Karpas-422 (cell line): ENCODE measurements at regions not wholly inside any gene's neighbourhood (a gene's known extent, or its start where the extent isn't known, plus 50 kb on each side); places are given as distances from the start of the nearest gene placed in this dataset.

Experiments
- DNase-seq: peaks from one replicate; pipeline ENCODE4 v3.0.0-alpha.2; 2015
- H2AFZ ChIP-seq: fragments of 200-600 bp; sonication (generic); 2 replicates; pipeline ENCODE4 v1.6.1; 2014; ENCODE audit warnings: antibody characterized with exemption, low read length, mixed read lengths
- H3K27ac ChIP-seq: fragments of 200-600 bp; sonication (generic); 2 replicates; pipeline ENCODE4 v1.5.1; 2014; ENCODE audit warnings: mild to moderate bottlenecking, low read length, moderate library complexity
- H3K27me3 ChIP-seq: fragments of 200-600 bp; sonication (generic); 2 replicates; pipeline ENCODE4 v1.6.1; 2014; ENCODE audit warnings: low read length, mixed read lengths
- H3K36me3 ChIP-seq: fragments of 200-600 bp; sonication (generic); 2 replicates; pipeline ENCODE4 v1.6.1; 2014; ENCODE audit warnings: low read length, mixed read lengths; ENCODE audit not compliant: insufficient read depth
- H3K4me1 ChIP-seq: fragments of 200-600 bp; sonication (generic); 2 replicates; pipeline ENCODE4 v1.6.1; 2014; ENCODE audit warnings: mild to moderate bottlenecking, low read length, mixed read lengths
- H3K4me2 ChIP-seq: fragments of 200-600 bp; sonication (generic); 2 replicates; pipeline ENCODE4 v1.6.1; 2014; ENCODE audit warnings: low read length, low read depth, mild to moderate bottlenecking; ENCODE audit not compliant: poor library complexity, severe bottlenecking
- H3K4me3 ChIP-seq: fragments of 200-600 bp; sonication (generic); 2 replicates; pipeline ENCODE4 v1.5.1; 2014; ENCODE audit warnings: mild to moderate bottlenecking, antibody characterized with exemption, low read length, mixed read lengths
- H3K79me2 ChIP-seq: fragments of 200-600 bp; sonication (generic); 2 replicates; pipeline ENCODE4 v1.6.1; 2014; ENCODE audit warnings: mild to moderate bottlenecking, low read length, mixed read lengths
- H3K9ac ChIP-seq: fragments of 200-600 bp; sonication (generic); 2 replicates; pipeline ENCODE4 v1.6.0; 2014; ENCODE audit warnings: low read length
- H3K9me2 ChIP-seq: fragments of 200-600 bp; sonication (generic), shearing (Covaris generic); replicated peaks from 2 replicates; pipeline ENCODE4 v1.6.0; 2014; ENCODE audit warnings: mild to moderate bottlenecking, low read length, moderate library complexity; ENCODE audit not compliant: insufficient read depth
- H3K9me3 ChIP-seq: fragments of 300-700, 200-600 bp; sonication (generic); 2 replicates; pipeline ENCODE4 v1.6.1; 2014; ENCODE audit warnings: low read length, mixed read lengths
- H4K20me1 ChIP-seq: fragments of 200-600 bp; sonication (generic); 2 replicates; pipeline ENCODE4 v1.6.1; 2014; ENCODE audit warnings: mild to moderate bottlenecking, antibody characterized with exemption, low read length, low read depth; ENCODE audit not compliant: insufficient read depth

- no peaks in the 10 kb centered on the region for H3K79me2 ChIP-seq
- H2AFZ ChIP-seq, result no peak overlapping the region
- H3K27me3 ChIP-seq, result no peaks in the 10 kb centered on the region
- no peaks in the 10 kb centered on the region for H3K4me1 ChIP-seq
- no peaks in the 10 kb centered on the region for H4K20me1 ChIP-seq
- H3K9me3 ChIP-seq, result no peaks in the 10 kb centered on the region
- H3K9me2 ChIP-seq, result no peaks in the 10 kb centered on the region
- no peak overlapping the region for H3K4me2 ChIP-seq
- H3K4me3 ChIP-seq, result no peak overlapping the region
- H3K9ac ChIP-seq, result no peak overlapping the region
- no peak overlapping the region for H3K27ac ChIP-seq
- DNase-seq, result no peak
- no peaks in the 10 kb centered on the region for H3K36me3 ChIP-seq
These were observed 55.4 kb downstream of the XCL1 start for GRCh38 chr1:168631671-168632400.

- H3K9me2 ChIP-seq, result no peaks in the 10 kb centered on the region
These were observed 58.6 kb downstream of the XCL1 start for GRCh38 chr1:168634951-168635532.

GRCh38 chr1:168636200-168636599 is 59.8 kb downstream of the XCL1 start:
- Histone ChIP-seq H3K4me2 (no peak overlapping the region), H3K36me3 (no peaks in the 10 kb centered on the region), H3K79me2 (no peaks in the 10 kb centered on the region), H2AFZ (no peak overlapping the region), H4K20me1 (no peaks in the 10 kb centered on the region), H3K9me3 (no peaks in the 10 kb centered on the region), H3K4me1 (no peaks in the 10 kb centered on the region), H3K9ac (no peak overlapping the region), H3K27ac (no peak overlapping the region), H3K27me3 (no peaks in the 10 kb centered on the region), H3K4me3 (no peak overlapping the region), H3K9me2 (no peaks in the 10 kb centered on the region)
- peak; percentile 45 for DNase-seq

More at GRCh38 chr1:168634951-168635532, 58.6 kb downstream of the XCL1 start:
- Histone ChIP-seq H3K9me3 (no peaks in the 10 kb centered on the region), H3K9ac (no peak overlapping the region), H3K4me1 (no peaks in the 10 kb centered on the region), H3K79me2 (no peaks in the 10 kb centered on the region), H3K27me3 (no peaks in the 10 kb centered on the region), H4K20me1 (no peaks in the 10 kb centered on the region), H2AFZ (no peak overlapping the region), H3K4me2 (no peak overlapping the region), H3K4me3 (no peak overlapping the region), H3K27ac (no peak overlapping the region), H3K36me3 (no peaks in the 10 kb centered on the region)
- no peak for DNase-seq

GRCh38 chr1:168636642-168637111 is 60.3 kb downstream of the XCL1 start:
- Histone ChIP-seq H3K9me3 (no peaks in the 10 kb centered on the region), H3K4me3 (no peak overlapping the region), H3K79me2 (no peaks in the 10 kb centered on the region), H3K27me3 (no peaks in the 10 kb centered on the region), H2AFZ (no peak overlapping the region), H3K9ac (no peak overlapping the region), H3K36me3 (no peaks in the 10 kb centered on the region), H4K20me1 (no peaks in the 10 kb centered on the region), H3K27ac (no peak overlapping the region), H3K9me2 (no peaks in the 10 kb centered on the region), H3K4me2 (no peak overlapping the region), H3K4me1 (no peaks in the 10 kb centered on the region)
- no peak for DNase-seq

- H3K4me2 ChIP-seq, result no peak overlapping the region
- H3K27ac ChIP-seq, result no peak overlapping the region
- no peaks in the 10 kb centered on the region for H3K9me3 ChIP-seq
- no peak overlapping the region for H3K4me3 ChIP-seq
- H3K9ac ChIP-seq, result no peak overlapping the region
- no peaks in the 10 kb centered on the region for H3K79me2 ChIP-seq
- DNase-seq, result peak; percentile 87
- H3K4me1 ChIP-seq, result no peaks in the 10 kb centered on the region
- H3K36me3 ChIP-seq, result no peaks in the 10 kb centered on the region
- H3K9me2 ChIP-seq, result no peaks in the 10 kb centered on the region
- no peaks in the 10 kb centered on the region for H3K27me3 ChIP-seq
- 0 out of 2 replicates have a peak overlapping the region, but pooled peaks have one; percentile 21 for H2AFZ ChIP-seq
- no peaks in the 10 kb centered on the region for H4K20me1 ChIP-seq
These were observed 61.1 kb downstream of the XCL1 start for GRCh38 chr1:168637350-168637991.

GRCh38 chr1:168638884-168639283 is 62.5 kb downstream of the XCL1 start:
- Histone ChIP-seq H3K4me1 (no peaks in the 10 kb centered on the region), H3K36me3 (no peaks in the 10 kb centered on the region), H3K4me3 (no peak overlapping the region), H3K9me3 (no peaks in the 10 kb centered on the region), H3K27me3 (no peaks in the 10 kb centered on the region), H2AFZ (no peak overlapping the region), H3K27ac (no peak overlapping the region), H3K9me2 (no peaks in the 10 kb centered on the region), H3K9ac (no peak overlapping the region), H3K79me2 (no peaks in the 10 kb centered on the region), H4K20me1 (no peaks in the 10 kb centered on the region), H3K4me2 (no peak overlapping the region)
- no peak for DNase-seq

- Histone ChIP-seq H3K9me3 (no peaks in the 10 kb centered on the region), H3K9me2 (no peaks in the 10 kb centered on the region), H3K36me3 (no peaks in the 10 kb centered on the region), H3K79me2 (no peaks in the 10 kb centered on the region), H3K4me2 (no peak overlapping the region), H3K9ac (no peak overlapping the region), H3K4me3 (no peak overlapping the region), H3K27ac (no peak overlapping the region), H3K4me1 (no peaks in the 10 kb centered on the region), H4K20me1 (no peaks in the 10 kb centered on the region), H2AFZ (no peak overlapping the region), H3K27me3 (no peaks in the 10 kb centered on the region)
- no peak for DNase-seq
These were observed 63.8 kb downstream of the XCL1 start for GRCh38 chr1:168640182-168640581.

- Histone ChIP-seq H3K79me2 (no peaks in the 10 kb centered on the region), H3K9me3 (no peaks in the 10 kb centered on the region), H3K9ac (no peak overlapping the region), H3K4me2 (no peak overlapping the region), H4K20me1 (no peaks in the 10 kb centered on the region), H3K36me3 (no peaks in the 10 kb centered on the region), H3K9me2 (no peaks in the 10 kb centered on the region), H3K4me1 (no peaks in the 10 kb centered on the region), H2AFZ (no peak overlapping the region), H3K27me3 (no peaks in the 10 kb centered on the region), H3K4me3 (no peak overlapping the region), H3K27ac (no peak overlapping the region)
- no peak for DNase-seq
These were observed 64.4 kb downstream of the XCL1 start for GRCh38 chr1:168640836-168641235.
